ENCODE measurements at regions not wholly inside any gene's neighbourhood (a gene's known extent, or its start where the extent isn't known, plus 50 kb on each side); places are given as distances from the start of the nearest gene placed in this dataset.

DNA sequence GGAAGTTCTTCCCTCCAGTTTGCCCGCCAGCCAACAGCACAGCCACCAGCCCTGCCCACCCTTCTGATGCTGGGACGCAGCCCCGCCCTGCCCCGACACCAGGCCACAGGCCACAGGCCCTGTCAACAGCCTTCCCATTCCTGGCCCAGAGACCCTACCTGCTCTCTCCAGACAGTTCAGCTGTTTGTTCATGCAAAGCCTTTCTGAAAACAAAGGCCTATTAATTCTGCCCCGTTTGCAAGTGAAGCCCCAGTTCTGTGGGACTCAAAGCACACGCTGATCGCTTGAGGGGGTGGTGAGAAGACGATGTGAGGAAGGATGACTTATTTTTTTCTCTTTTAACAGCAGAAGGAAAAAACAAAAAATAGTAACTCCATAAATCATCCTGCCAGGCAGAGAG lies 55.4 kb upstream of the KIF26B start:
- no peak for TF ChIP-seq EZH2phosphoT487 (IDR thresholded peaks at IDR 0.05; ENCODE audit: borderline replicate concordance)
- no peak for TF ChIP-seq CTCF (conservative IDR thresholded peaks at IDR 0.05; ENCODE audit: low read length)

Measured in Loucy (cell line).